HG03354 (cell line): ENCODE measurements at regions not wholly inside any gene's neighbourhood (a gene's known extent, or its start where the extent isn't known, plus 50 kb on each side); places are given as distances from the start of the nearest gene placed in this dataset.
A peak's percentile ranks its signal among the peaks of the same experiment; 100 is the strongest.
"Not testable (repeated sequence)": the region's sequence is repeated elsewhere in the genome, so short reads cannot be mapped to it uniquely, and the experiment has no call there.

Experiments used
- ATAC-seq: cut with Tn5 transposase; IDR thresholded peaks from one replicate; pipeline ENCODE4 v1.9.1; 2021; ENCODE audit warnings: mild to moderate bottlenecking; ENCODE audit not compliant: unreplicated experiment, poor library complexity, severe bottlenecking

GRCh38 chr6:10193321-10193720, 221.6 kb downstream of the TFAP2A start:
- no peak for ATAC-seq

GRCh38 chr6:10190042-10190441, 224.8 kb downstream of the TFAP2A start:
- ATAC-seq, result no peak

DNA sequence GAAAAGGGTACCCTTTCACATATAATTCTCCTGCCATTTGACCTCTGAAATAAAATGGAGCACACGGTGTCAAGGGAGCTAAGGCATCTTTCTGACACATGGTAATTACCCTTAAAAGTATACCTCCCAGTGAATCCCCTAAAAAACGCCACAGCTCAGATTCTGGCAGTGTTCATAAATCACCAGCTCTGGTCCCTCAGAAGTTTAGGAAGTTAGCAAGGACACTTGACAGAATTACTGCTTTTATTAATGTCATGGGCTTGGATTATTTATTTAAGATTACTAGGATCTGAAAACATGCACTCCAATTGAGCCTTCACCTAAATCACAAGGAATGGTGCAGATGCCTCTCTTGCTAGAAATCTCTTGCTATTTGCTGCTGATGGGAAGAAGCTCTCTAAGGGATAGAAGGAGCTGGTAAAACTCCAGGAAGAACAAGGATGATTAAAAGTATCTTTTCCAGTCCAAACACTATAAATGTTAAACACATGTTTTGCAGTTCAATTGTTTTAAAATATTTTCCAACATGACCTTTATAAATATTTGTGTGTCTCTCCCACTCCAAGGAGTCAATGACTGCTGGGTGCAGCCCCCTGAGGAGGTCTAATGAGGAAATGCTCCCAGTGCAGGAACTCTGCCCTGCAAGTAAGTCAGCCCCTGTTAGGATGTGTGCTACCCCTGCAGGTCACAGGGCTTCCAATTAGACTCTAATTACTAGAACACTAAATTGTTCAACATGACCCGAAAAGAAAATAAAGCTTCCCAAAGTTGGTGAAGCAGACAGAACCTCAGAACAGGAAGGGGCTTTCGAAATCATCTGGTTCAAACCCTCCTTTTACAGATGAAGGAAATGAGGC, 230.3 kb downstream of the TFAP2A start:
- no peak for ATAC-seq

- no peak for ATAC-seq
Observed at GRCh38 chr6:10180138-10181074, 234.5 kb downstream of the TFAP2A start.

DNA sequence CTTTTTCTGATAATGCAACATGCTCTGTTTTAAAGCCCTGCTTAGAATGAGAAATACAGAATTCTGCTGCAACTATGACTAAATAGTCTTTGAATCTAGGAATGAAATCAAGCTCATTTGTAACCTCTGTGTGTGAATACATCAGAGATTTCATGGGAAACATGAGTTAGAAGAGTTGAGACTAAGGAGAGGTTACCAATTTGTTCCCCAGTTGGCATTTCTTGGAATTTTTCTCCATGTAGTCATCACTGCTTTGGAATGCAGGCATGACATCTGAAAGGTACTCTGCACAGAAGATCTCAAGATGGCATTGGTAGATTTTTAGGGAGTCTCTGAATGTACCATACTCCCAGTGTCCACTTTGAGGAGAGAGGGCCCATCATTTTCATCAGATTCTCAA, 237.2 kb downstream of the TFAP2A start:
- ATAC-seq, result no peak

- ATAC-seq, result no peak
Observed at GRCh38 chr6:10175362-10175761, 239.5 kb downstream of the TFAP2A start.

DNA sequence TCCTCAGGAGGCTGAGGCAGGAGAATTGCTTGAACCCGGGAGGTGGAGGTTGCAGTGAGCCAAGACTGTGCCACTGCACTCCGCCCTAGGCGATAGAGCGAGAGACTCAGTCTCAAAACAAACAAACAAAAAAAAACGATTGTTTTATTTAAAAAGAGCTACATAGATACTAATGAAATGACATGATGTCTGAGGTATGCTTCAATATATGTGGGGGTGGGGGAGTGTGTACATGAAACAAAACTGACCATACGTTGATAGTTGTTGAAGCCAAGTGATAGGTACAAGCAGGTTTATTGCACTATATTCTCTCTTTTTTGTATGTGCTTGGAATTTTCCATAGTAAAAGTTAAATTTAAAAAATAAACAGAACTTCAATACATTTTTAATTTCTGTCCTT, 240.1 kb downstream of the TFAP2A start:
- no peak for ATAC-seq

DNA sequence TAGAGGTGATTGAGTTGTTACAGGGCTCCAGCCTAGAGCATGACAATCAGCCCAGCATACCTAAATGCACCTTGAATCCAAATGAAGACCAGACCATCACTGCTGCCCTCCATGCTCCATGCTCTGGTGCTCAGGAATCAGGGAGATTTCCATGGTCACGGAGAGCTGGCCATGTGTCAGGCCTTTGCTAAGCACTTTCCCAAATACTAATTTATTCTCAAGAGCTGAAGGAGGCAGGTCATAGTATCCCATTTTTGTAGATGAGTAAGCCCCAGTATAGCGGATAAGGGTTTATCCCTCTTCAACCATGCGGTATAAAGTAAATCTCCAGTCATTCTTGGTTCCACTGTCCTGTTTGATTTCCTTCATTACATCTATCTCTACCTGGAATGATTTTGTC, 240.8 kb downstream of the TFAP2A start:
- no peak for ATAC-seq

- not testable (repeated sequence) for ATAC-seq
Observed at GRCh38 chr6:10171706-10172105, 243.2 kb downstream of the TFAP2A start.

- no peak for ATAC-seq
Observed at GRCh38 chr6:10170816-10171215, 244.1 kb downstream of the TFAP2A start.

DNA sequence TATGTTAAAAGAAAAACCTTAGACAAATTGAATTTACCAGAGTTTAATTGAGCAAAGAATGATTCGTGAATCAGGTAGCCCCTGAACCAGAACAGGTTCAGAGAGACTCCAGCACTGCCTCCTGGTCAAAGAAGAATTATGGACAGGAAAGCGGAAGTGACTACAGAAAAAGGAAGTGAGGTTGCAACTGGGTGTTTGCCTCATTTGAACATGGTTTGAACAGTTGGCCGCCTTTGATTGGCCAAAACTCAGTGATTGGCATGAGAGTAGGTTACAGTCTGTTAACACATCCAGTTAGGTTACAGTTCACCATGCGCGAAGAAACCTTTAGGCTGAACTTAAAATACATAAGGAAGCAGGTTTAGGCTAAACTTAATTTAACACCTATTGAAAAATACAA, 248.8 kb downstream of the TFAP2A start:
- no peak for ATAC-seq

GRCh38 chr6:10163203-10163962, 251.5 kb downstream of the TFAP2A start:
- ATAC-seq, result no peak

GRCh38 chr6:10156875-10157274, 258.0 kb downstream of the TFAP2A start:
- ATAC-seq, result no peak

DNA sequence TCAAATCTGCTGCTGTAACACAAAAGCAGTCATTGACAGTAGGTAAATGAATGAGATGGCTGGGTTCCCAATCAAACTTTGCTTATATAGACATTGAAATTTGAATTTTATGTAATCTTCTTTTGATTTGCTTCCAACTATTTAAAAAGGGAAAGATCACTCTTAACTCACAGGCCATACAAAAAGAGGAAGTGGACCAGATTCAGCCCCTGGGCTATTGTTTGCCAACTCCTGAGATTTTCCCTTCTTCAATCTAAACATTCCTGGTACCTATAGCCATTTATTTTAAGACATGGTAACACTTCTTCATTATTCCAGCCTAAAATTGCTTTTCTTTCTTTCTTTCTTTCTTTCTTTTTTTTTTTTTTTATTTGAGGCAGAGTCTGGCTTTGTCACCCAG, 260.6 kb downstream of the TFAP2A start:
- ATAC-seq, result no peak

GRCh38 chr6:10151144-10151915, 263.5 kb downstream of the TFAP2A start:
- no peak for ATAC-seq

- ATAC-seq, result no peak
Observed at GRCh38 chr6:10149603-10150002, 265.3 kb downstream of the TFAP2A start.

- ATAC-seq, result peak; percentile 100
Observed at GRCh38 chr6:10146715-10147451, 268.0 kb downstream of the TFAP2A start.

DNA sequence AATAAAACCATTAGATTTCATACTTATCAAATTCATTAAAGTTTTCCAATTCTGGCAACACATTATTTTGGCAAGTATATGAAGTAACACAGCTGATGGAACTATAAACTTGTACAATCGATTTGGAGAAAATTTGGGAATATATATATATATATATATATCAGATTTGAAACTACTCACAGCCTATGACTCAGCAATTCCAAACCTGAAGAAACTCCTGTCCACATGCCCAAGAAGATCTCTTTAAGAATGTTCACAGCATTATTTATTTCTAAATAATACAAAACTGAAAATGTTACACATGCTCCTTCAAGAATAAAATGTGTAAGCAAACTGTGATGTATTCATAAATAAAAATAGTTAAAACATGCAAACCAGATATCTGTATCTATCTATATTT, 270.1 kb downstream of the TFAP2A start:
- ATAC-seq, result no peak
